ENCODE measurements at regions not wholly inside any gene's neighbourhood (a gene's known extent, or its start where the extent isn't known, plus 50 kb on each side); places are given as distances from the start of the nearest gene placed in this dataset.
A peak's percentile ranks its signal among the peaks of the same experiment; 100 is the strongest.

- Histone ChIP-seq H3K27ac (ENCODE audit: low read length) (peak overlapping the region; percentile 43), H3K4me1 (ENCODE audit: control insufficient read depth, insufficient read depth, low read length) (peaks cover 10% of the 10 kb centered on the region), H3K4me3 (ENCODE audit: low read length) (no peak overlapping the region), H3K27me3 (ENCODE audit: control insufficient read depth, insufficient read depth) (no peaks in the 10 kb centered on the region), H3K9me3 (ENCODE audit: control insufficient read depth, low read length) (no peaks in the 10 kb centered on the region)
- ATAC-seq (no peak), DNase-seq (no peak)
- intact Hi-C loops (cut with DNase I): loop anchor here (5.0 to 10.0 kb wide), 6 partner anchors 42 to 418 kb away; partner anchors contain the start of gene CDC42EP3 (in 1 of the 4)
- WGBS: 41% methylated on average over 6 of the region's 6 CpGs
Measured at GRCh38 chr2:37829616-37830395, 95.3 kb upstream of the RMDN2 start.

- Histone ChIP-seq H3K27ac (ENCODE audit: low read length) (no peak overlapping the region), H3K4me3 (ENCODE audit: low read length) (no peak overlapping the region), H3K4me1 (ENCODE audit: control insufficient read depth, insufficient read depth, low read length) (peaks cover 10% of the 10 kb centered on the region), H3K27me3 (ENCODE audit: control insufficient read depth, insufficient read depth) (no peaks in the 10 kb centered on the region), H3K9me3 (ENCODE audit: control insufficient read depth, low read length) (no peaks in the 10 kb centered on the region)
- ATAC-seq: no peak
- intact Hi-C loops (cut with DNase I): loop anchor here (5.0 to 10.0 kb wide), 5 partner anchors 42 to 418 kb away; no protein-coding TSS in a partner anchor
- no peak for DNase-seq
- 85% methylated on average over 2 of the region's 2 CpGs for WGBS
Measured at GRCh38 chr2:37830636-37831035, 94.5 kb upstream of the RMDN2 start.

GRCh38 chr2:37831081-37831780 is 93.9 kb upstream of the RMDN2 start:
- intact Hi-C loops (cut with DNase I): loop anchor here (5.0 to 10.0 kb wide), 5 partner anchors 41 to 419 kb away; no protein-coding TSS in a partner anchor
- Histone ChIP-seq H3K27ac (ENCODE audit: low read length) (peak overlapping the region; percentile 34), H3K9me3 (ENCODE audit: control insufficient read depth, low read length) (no peaks in the 10 kb centered on the region), H3K4me3 (ENCODE audit: low read length) (no peak overlapping the region), H3K4me1 (ENCODE audit: control insufficient read depth, insufficient read depth, low read length) (peaks cover 10% of the 10 kb centered on the region), H3K27me3 (ENCODE audit: control insufficient read depth, insufficient read depth) (no peaks in the 10 kb centered on the region)
- DNase-seq (peak; percentile 36 to 71 (median 71)), ATAC-seq (peak; percentile 41 to 55)
- 62% methylated on average over 5 of the region's 5 CpGs for WGBS

GRCh38 chr2:37832590-37833197 is 92.4 kb upstream of the RMDN2 start:
- Histone ChIP-seq H3K27ac (ENCODE audit: low read length) (no peak overlapping the region), H3K9me3 (ENCODE audit: control insufficient read depth, low read length) (no peaks in the 10 kb centered on the region), H3K4me3 (ENCODE audit: low read length) (no peak overlapping the region), H3K27me3 (ENCODE audit: control insufficient read depth, insufficient read depth) (no peaks in the 10 kb centered on the region), H3K4me1 (ENCODE audit: control insufficient read depth, insufficient read depth, low read length) (peaks cover 7% of the 10 kb centered on the region)
- 39% methylated on average over 3 of the region's 3 CpGs for WGBS
- DNase-seq: peak; percentile 89 to 95 (median 92)
- ATAC-seq: peak; percentile 87
- intact Hi-C loops (cut with DNase I): loop anchor here (2.0 to 10.0 kb wide), 6 partner anchors 40 to 420 kb away; no protein-coding TSS in a partner anchor

- no peaks in the 10 kb centered on the region for H3K27me3 ChIP-seq (ENCODE audit: control insufficient read depth, insufficient read depth)
- H3K4me3 ChIP-seq (ENCODE audit: low read length): no peak overlapping the region
- 44% methylated on average over 7 of the region's 7 CpGs for WGBS
- intact Hi-C loops (cut with DNase I): loop anchor here (2.0 to 10.0 kb wide), 6 partner anchors 39 to 421 kb away; no protein-coding TSS in a partner anchor
- DNase-seq (no peak), ATAC-seq (no peak)
- H3K4me1 ChIP-seq (ENCODE audit: control insufficient read depth, insufficient read depth, low read length): peaks cover 5% of the 10 kb centered on the region
- H3K27ac ChIP-seq (ENCODE audit: low read length): no peak overlapping the region
- no peaks in the 10 kb centered on the region for H3K9me3 ChIP-seq (ENCODE audit: control insufficient read depth, low read length)
Measured at GRCh38 chr2:37833423-37833822, 91.7 kb upstream of the RMDN2 start.

- intact Hi-C loops (cut with DNase I): loop anchor here in 1 of 4 donors (5.0 to 10.0 kb wide), 2 partner anchors 311 to 439 kb away; no protein-coding TSS in a partner anchor
- DNase-seq: no peak
- Histone ChIP-seq H3K27ac (ENCODE audit: low read length) (no peak overlapping the region), H3K4me3 (ENCODE audit: low read length) (no peak overlapping the region), H3K4me1 (ENCODE audit: control insufficient read depth, insufficient read depth, low read length) (peaks cover 3% of the 10 kb centered on the region), H3K9me3 (ENCODE audit: control insufficient read depth, low read length) (no peaks in the 10 kb centered on the region), H3K27me3 (ENCODE audit: control insufficient read depth, insufficient read depth) (no peaks in the 10 kb centered on the region)
- ATAC-seq: no peak
- 72% methylated on average over 3 of the region's 3 CpGs for WGBS
Measured at GRCh38 chr2:37836270-37836669, 88.8 kb upstream of the RMDN2 start.

GRCh38 chr2:37836711-37837110 is 88.4 kb upstream of the RMDN2 start:
- DNase-seq: no peak
- ATAC-seq: no peak
- intact Hi-C loops (cut with DNase I): loop anchor here in 1 of 4 donors (5.0 to 10.0 kb wide), 2 partner anchors 312 to 439 kb away; no protein-coding TSS in a partner anchor
- Histone ChIP-seq H3K27ac (ENCODE audit: low read length) (no peak overlapping the region), H3K9me3 (ENCODE audit: control insufficient read depth, low read length) (no peaks in the 10 kb centered on the region), H3K4me3 (ENCODE audit: low read length) (no peak overlapping the region), H3K4me1 (ENCODE audit: control insufficient read depth, insufficient read depth, low read length) (no peaks in the 10 kb centered on the region), H3K27me3 (ENCODE audit: control insufficient read depth, insufficient read depth) (no peaks in the 10 kb centered on the region)
- WGBS: 92% methylated on average over 6 of the region's 6 CpGs

- WGBS: 44% methylated on average over 6 of the region's 6 CpGs
- Histone ChIP-seq H3K4me1 (ENCODE audit: control insufficient read depth, insufficient read depth, low read length) (no peaks in the 10 kb centered on the region), H3K4me3 (ENCODE audit: low read length) (no peak overlapping the region), H3K27me3 (ENCODE audit: control insufficient read depth, insufficient read depth) (no peaks in the 10 kb centered on the region), H3K9me3 (ENCODE audit: control insufficient read depth, low read length) (no peaks in the 10 kb centered on the region), H3K27ac (ENCODE audit: low read length) (no peak overlapping the region)
- DNase-seq (peak; percentile 42 to 55 (median 55)), ATAC-seq (peak; percentile 84 to 89)
- intact Hi-C loops (cut with DNase I): loop anchor here in 1 of 4 donors (5.0 to 10.0 kb wide), 2 partner anchors 313 to 440 kb away; no protein-coding TSS in a partner anchor
Measured at GRCh38 chr2:37837628-37838328, 87.3 kb upstream of the RMDN2 start.

- H3K4me3 ChIP-seq (ENCODE audit: low read length): no peak overlapping the region
- no peak for DNase-seq
- no peaks in the 10 kb centered on the region for H3K9me3 ChIP-seq (ENCODE audit: control insufficient read depth, low read length)
- ATAC-seq: no peak
- H3K27ac ChIP-seq (ENCODE audit: low read length): no peak overlapping the region
- H3K4me1 ChIP-seq (ENCODE audit: control insufficient read depth, insufficient read depth, low read length): no peaks in the 10 kb centered on the region
- 76% methylated on average over 7 of the region's 7 CpGs for WGBS
- intact Hi-C loops (cut with DNase I): loop anchor here in 1 of 4 donors (5.0 to 10.0 kb wide), 2 partner anchors 314 to 441 kb away; no protein-coding TSS in a partner anchor
- H3K27me3 ChIP-seq (ENCODE audit: control insufficient read depth, insufficient read depth): no peaks in the 10 kb centered on the region
Measured at GRCh38 chr2:37838541-37839167, 86.4 kb upstream of the RMDN2 start.

GRCh38 chr2:37839991-37840390 is 85.1 kb upstream of the RMDN2 start:
- Histone ChIP-seq H3K4me3 (ENCODE audit: low read length) (no peak overlapping the region), H3K27me3 (ENCODE audit: control insufficient read depth, insufficient read depth) (no peaks in the 10 kb centered on the region), H3K27ac (ENCODE audit: low read length) (no peak overlapping the region), H3K9me3 (ENCODE audit: control insufficient read depth, low read length) (no peaks in the 10 kb centered on the region), H3K4me1 (ENCODE audit: control insufficient read depth, insufficient read depth, low read length) (no peaks in the 10 kb centered on the region)
- intact Hi-C loops (cut with DNase I): loop anchor here in 1 of 4 donors (5.0 to 10.0 kb wide), 2 partner anchors 315 to 443 kb away; no protein-coding TSS in a partner anchor
- WGBS: 85% methylated on average over 3 of the region's 3 CpGs
- DNase-seq: no peak
- no peak for ATAC-seq
